BE2C (cell line): ENCODE measurements at regions not wholly inside any gene's neighbourhood (a gene's known extent, or its start where the extent isn't known, plus 50 kb on each side); places are given as distances from the start of the nearest gene placed in this dataset.
"Not testable (repeated sequence)": the region's sequence is repeated elsewhere in the genome, so short reads cannot be mapped to it uniquely, and the experiment has no call there.

Source experiments
- DNase-seq: peaks from one replicate; pipeline ENCODE4 v3.0.0-alpha.2; 2020
- H3K27me3 ChIP-seq: fragments of 250-450 bp; sonication (Bioruptor Pico); 2 replicates; pipeline ENCODE4 v1.5.1; 2020; ENCODE audit warnings: mild to moderate bottlenecking
- H3K36me3 ChIP-seq: fragments of 250-450 bp; sonication (Bioruptor Pico); 2 replicates; pipeline ENCODE4 v1.5.1; 2020; ENCODE audit warnings: mild to moderate bottlenecking
- H3K4me1 ChIP-seq: fragments of 250-450 bp; sonication (Bioruptor Pico); 2 replicates; pipeline ENCODE4 v1.5.1; 2020
- H3K4me3 ChIP-seq: 2 replicates; pipeline ENCODE4 v1.5.1; 2011; ENCODE audit warnings: low read depth, low read length
- H3K9me3 ChIP-seq: fragments of 250-450 bp; sonication (Bioruptor Pico); 2 replicates; pipeline ENCODE4 v1.5.1; 2020
- TF ChIP-seq, protein P1 (sequence below): IDR thresholded peaks from 2 replicates; pipeline ENCODE4 v1.5.1; 2012; ENCODE audit warnings: mild to moderate bottlenecking, low read depth, low read length

- TF ChIP-seq, protein P1, sequence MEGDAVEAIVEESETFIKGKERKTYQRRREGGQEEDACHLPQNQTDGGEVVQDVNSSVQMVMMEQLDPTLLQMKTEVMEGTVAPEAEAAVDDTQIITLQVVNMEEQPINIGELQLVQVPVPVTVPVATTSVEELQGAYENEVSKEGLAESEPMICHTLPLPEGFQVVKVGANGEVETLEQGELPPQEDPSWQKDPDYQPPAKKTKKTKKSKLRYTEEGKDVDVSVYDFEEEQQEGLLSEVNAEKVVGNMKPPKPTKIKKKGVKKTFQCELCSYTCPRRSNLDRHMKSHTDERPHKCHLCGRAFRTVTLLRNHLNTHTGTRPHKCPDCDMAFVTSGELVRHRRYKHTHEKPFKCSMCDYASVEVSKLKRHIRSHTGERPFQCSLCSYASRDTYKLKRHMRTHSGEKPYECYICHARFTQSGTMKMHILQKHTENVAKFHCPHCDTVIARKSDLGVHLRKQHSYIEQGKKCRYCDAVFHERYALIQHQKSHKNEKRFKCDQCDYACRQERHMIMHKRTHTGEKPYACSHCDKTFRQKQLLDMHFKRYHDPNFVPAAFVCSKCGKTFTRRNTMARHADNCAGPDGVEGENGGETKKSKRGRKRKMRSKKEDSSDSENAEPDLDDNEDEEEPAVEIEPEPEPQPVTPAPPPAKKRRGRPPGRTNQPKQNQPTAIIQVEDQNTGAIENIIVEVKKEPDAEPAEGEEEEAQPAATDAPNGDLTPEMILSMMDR: no peak
- Histone ChIP-seq H3K9me3 (no peaks in the 10 kb centered on the region), H3K4me1 (no peaks in the 10 kb centered on the region), H3K4me3 (no peak overlapping the region), H3K27me3 (no peaks in the 10 kb centered on the region), H3K36me3 (no peaks in the 10 kb centered on the region)
- no peak for DNase-seq
Observed at GRCh38 chr6:12624142-12624837, 92.3 kb upstream of the PHACTR1 start.

- no peak overlapping the region for H3K4me3 ChIP-seq
- TF ChIP-seq, protein P1: no peak
- no peaks in the 10 kb centered on the region for H3K9me3 ChIP-seq
- H3K4me1 ChIP-seq: no peaks in the 10 kb centered on the region
- no peaks in the 10 kb centered on the region for H3K36me3 ChIP-seq
- H3K27me3 ChIP-seq: no peaks in the 10 kb centered on the region
- no peak for DNase-seq
Observed at GRCh38 chr6:12627053-12627452, 89.5 kb upstream of the PHACTR1 start.

GRCh38 chr6:12628327-12628726 lies 88.2 kb upstream of the PHACTR1 start:
- Histone ChIP-seq H3K36me3 (no peaks in the 10 kb centered on the region), H3K4me1 (no peaks in the 10 kb centered on the region), H3K4me3 (no peak overlapping the region), H3K27me3 (no peaks in the 10 kb centered on the region), H3K9me3 (no peaks in the 10 kb centered on the region)
- DNase-seq: no peak
- TF ChIP-seq, protein P1: no peak

DNA sequence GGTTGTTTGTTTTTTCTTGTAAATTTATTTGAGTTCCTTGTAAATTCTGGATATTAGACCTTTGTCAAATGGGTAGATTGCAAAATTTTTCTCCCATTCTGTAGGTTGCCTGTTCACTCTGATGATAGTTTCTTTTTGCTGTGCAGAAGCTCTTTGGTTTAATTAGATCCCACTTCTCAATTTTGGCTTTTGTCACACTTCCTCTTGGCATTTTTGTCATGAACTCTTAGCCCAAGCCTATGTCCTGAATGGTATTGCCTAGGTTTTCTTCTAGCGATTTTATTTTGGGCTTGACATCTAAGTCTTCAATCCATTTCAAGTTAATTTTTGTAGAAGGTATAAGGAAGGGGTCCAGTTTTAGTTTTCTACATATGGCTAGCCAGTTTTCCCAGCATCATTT lies 82.8 kb upstream of the PHACTR1 start:
- DNase-seq, H3K9me3 ChIP-seq, H3K4me1 ChIP-seq, H3K27me3 ChIP-seq, H3K4me3 ChIP-seq, H3K36me3 ChIP-seq: not testable (repeated sequence)

- H3K27me3 ChIP-seq: no peaks in the 10 kb centered on the region
- H3K36me3 ChIP-seq: no peaks in the 10 kb centered on the region
- TF ChIP-seq, protein P1: no peak
- no peaks in the 10 kb centered on the region for H3K4me1 ChIP-seq
- DNase-seq: no peak
- no peak overlapping the region for H3K4me3 ChIP-seq
- no peaks in the 10 kb centered on the region for H3K9me3 ChIP-seq
Observed at GRCh38 chr6:12635375-12635774, 81.2 kb upstream of the PHACTR1 start.

DNA sequence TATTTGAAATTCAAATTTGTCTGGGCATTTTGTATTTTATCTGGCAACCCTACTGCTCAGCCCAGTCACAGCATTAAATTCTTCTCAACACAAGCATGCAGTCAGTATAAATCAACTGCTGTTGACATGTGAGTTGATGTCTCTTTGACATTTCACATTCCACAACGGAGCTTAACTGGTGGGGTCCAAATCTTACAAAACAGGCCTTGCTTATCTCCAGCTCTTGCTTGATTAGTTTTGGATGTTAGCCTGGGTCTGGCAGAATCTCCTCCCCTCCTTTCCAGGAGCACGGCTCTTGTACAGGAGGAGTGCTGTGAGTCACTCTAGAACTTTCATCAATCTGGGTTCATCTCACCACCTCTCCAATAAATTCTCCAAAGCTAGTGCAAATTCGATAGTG lies 80.8 kb upstream of the PHACTR1 start:
- no peaks in the 10 kb centered on the region for H3K27me3 ChIP-seq
- no peaks in the 10 kb centered on the region for H3K4me1 ChIP-seq
- H3K36me3 ChIP-seq: no peaks in the 10 kb centered on the region
- no peak for DNase-seq
- TF ChIP-seq, protein P1: no peak
- H3K4me3 ChIP-seq: no peak overlapping the region
- no peaks in the 10 kb centered on the region for H3K9me3 ChIP-seq
